ENCODE measurements at regions not wholly inside any gene's neighbourhood (a gene's known extent, or its start where the extent isn't known, plus 50 kb on each side); places are given as distances from the start of the nearest gene placed in this dataset.
"Not testable (repeated sequence)": the region's sequence is repeated elsewhere in the genome, so short reads cannot be mapped to it uniquely, and the experiment has no call there.

DNA sequence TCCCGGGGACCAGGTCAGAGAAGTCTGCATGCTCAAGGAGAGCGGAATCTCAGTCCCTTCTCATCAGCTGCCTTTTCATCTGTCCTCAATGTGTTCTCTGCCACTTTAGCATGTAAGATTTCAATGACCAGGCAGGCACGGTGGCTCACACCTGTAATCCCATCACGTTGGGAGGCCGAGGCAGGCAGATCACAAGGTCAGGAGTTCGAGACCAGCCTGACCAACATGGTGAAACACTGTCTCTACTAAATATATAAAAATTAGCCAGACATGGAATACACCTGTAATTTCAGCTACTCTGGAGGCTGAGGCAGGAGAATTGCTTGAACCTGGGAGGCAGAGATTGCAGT, 101.1 kb upstream of the CARD11 start:
- not testable (repeated sequence) for TF ChIP-seq ZNF384 (IDR thresholded peaks at IDR 0.05); TARDBP (IDR thresholded peaks at IDR 0.05); FOXA1 (IDR thresholded peaks at IDR 0.05); BHLHE40 (IDR thresholded peaks at IDR 0.05; ENCODE audit: borderline replicate concordance); NFRKB (IDR thresholded peaks at IDR 0.05); ELF4 (IDR thresholded peaks at IDR 0.05); ARNT (IDR thresholded peaks at IDR 0.05); FOXK2 (IDR thresholded peaks at IDR 0.05); SUZ12 (IDR thresholded peaks at IDR 0.05); CTBP1 (IDR thresholded peaks at IDR 0.05; ENCODE audit: borderline replicate concordance); FOXM1 (IDR thresholded peaks at IDR 0.05; ENCODE audit: borderline replicate concordance); SP1 (IDR thresholded peaks at IDR 0.05)
- TF ChIP-seq, protein P1, sequence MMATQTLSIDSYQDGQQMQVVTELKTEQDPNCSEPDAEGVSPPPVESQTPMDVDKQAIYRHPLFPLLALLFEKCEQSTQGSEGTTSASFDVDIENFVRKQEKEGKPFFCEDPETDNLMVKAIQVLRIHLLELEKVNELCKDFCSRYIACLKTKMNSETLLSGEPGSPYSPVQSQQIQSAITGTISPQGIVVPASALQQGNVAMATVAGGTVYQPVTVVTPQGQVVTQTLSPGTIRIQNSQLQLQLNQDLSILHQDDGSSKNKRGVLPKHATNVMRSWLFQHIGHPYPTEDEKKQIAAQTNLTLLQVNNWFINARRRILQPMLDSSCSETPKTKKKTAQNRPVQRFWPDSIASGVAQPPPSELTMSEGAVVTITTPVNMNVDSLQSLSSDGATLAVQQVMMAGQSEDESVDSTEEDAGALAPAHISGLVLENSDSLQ (IDR thresholded peaks at IDR 0.05), result not testable (repeated sequence)

Data from HEK293T (cell line).